ENCODE measurements at regions not wholly inside any gene's neighbourhood (a gene's known extent, or its start where the extent isn't known, plus 50 kb on each side); places are given as distances from the start of the nearest gene placed in this dataset.

DNA sequence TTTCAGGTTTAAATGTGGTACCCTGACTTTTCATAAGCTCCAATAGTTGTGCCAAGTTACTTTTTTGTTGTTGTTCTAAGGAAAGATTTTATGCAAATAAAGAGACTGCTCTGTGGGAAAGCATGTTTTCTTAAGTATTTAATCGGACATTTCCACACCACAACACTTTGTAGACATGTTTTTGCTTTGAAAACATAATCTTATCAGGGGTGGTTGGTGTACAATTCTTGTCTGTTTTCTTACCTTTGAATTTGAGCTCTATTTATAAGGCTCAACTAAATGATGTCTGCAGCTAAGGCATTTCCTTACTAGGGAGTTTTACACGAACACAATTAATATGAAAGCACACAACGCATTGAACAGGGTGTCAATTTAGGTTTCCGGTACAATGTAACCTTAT, 81.5 kb upstream of the CDIN1 start:
- Mint-ChIP-seq H3K36me3 (ENCODE audit: insufficient read depth in 1 of 3, low read depth in 3 of 3) (no peaks in the 10 kb centered on the region), H3K4me1 (peaks cover 10 to 19% of the 10 kb centered on the region in 2 experiments), H3K4me3 (no peak overlapping the region), H3K9me3 (no peaks in the 10 kb centered on the region), H3K27ac (no peak overlapping the region), H3K27me3 (ENCODE audit: low read depth) (no peaks in the 10 kb centered on the region)
- TF ChIP-seq, protein P1, sequence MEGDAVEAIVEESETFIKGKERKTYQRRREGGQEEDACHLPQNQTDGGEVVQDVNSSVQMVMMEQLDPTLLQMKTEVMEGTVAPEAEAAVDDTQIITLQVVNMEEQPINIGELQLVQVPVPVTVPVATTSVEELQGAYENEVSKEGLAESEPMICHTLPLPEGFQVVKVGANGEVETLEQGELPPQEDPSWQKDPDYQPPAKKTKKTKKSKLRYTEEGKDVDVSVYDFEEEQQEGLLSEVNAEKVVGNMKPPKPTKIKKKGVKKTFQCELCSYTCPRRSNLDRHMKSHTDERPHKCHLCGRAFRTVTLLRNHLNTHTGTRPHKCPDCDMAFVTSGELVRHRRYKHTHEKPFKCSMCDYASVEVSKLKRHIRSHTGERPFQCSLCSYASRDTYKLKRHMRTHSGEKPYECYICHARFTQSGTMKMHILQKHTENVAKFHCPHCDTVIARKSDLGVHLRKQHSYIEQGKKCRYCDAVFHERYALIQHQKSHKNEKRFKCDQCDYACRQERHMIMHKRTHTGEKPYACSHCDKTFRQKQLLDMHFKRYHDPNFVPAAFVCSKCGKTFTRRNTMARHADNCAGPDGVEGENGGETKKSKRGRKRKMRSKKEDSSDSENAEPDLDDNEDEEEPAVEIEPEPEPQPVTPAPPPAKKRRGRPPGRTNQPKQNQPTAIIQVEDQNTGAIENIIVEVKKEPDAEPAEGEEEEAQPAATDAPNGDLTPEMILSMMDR (conservative IDR thresholded peaks at IDR 0.05), result no peak
- H4K20me1 ChIP-seq (ENCODE audit: control insufficient read depth, insufficient read depth, insufficient read length), result no peaks in the 10 kb centered on the region
- H2BK5ac ChIP-seq (ENCODE audit: insufficient read length, low read length), result no peak overlapping the region
- H2BK120ac ChIP-seq (ENCODE audit: low read depth, low read length, poor library complexity, severe bottlenecking), result no peak overlapping the region
- DNase-seq, result no peak
- no peak overlapping the region for H3K14ac ChIP-seq (ENCODE audit: insufficient read depth, low read length)
- no peak overlapping the region for H3K23ac ChIP-seq (ENCODE audit: insufficient read length, low read depth, low read length)
- no peak overlapping the region for H4K8ac ChIP-seq (replicated peaks; ENCODE audit: insufficient read length, low read depth, low read length)
- H4K5ac ChIP-seq (ENCODE audit: insufficient read length, low read depth, low read length), result no peak overlapping the region
- no peak overlapping the region for H2AFZ ChIP-seq (ENCODE audit: low read length)
- H3K79me2 ChIP-seq (ENCODE audit: insufficient read depth, low read length), result no peaks in the 10 kb centered on the region
- H3K23me2 ChIP-seq (ENCODE audit: insufficient read length, low read depth, low read length, poor library complexity, severe bottlenecking), result no peaks in the 10 kb centered on the region
- H2BK15ac ChIP-seq (ENCODE audit: low read depth, low read length), result no peak overlapping the region
- no peaks in the 10 kb centered on the region for H3K9me3 ChIP-seq (ENCODE audit: control insufficient read depth, low read depth, low read length)
- H3K4me2 ChIP-seq (ENCODE audit: insufficient read depth, insufficient read length, low read length), result no peak overlapping the region
- H3K9ac ChIP-seq (ENCODE audit: extremely low read depth, insufficient read length, low read length), result no peak overlapping the region
- no peaks in the 10 kb centered on the region for H3K79me1 ChIP-seq (ENCODE audit: insufficient read depth, low read depth, low read length, poor library complexity, severe bottlenecking)
- WGBS (ENCODE audit: extremely low coverage, insufficient read length, low lambda C conversion rate), result no CpG with 5 or more reads among the region's 4 CpGs
- H2BK20ac ChIP-seq (ENCODE audit: low read depth, low read length, poor library complexity, severe bottlenecking), result no peak overlapping the region
- H3K56ac ChIP-seq (ENCODE audit: insufficient read length, low read depth, low read length), result no peak overlapping the region
- no peak overlapping the region for H2BK12ac ChIP-seq (ENCODE audit: insufficient read length, low read depth, low read length)
- H3K4ac ChIP-seq (ENCODE audit: low read depth, low read length), result no peak overlapping the region
- H3K18ac ChIP-seq (ENCODE audit: insufficient read length, low read depth, low read length), result no peak overlapping the region
- no peak overlapping the region for H3T11ph ChIP-seq (ENCODE audit: low read length)
- H3K4me1 ChIP-seq (ENCODE audit: insufficient read depth, low read length), result no peaks in the 10 kb centered on the region; the same call in 1 of the 2 replicates
- no peaks in the 10 kb centered on the region for H3K27me3 ChIP-seq (ENCODE audit: insufficient read depth, low read length)
- H4K91ac ChIP-seq (ENCODE audit: insufficient read length, low read depth, low read length), result no peak overlapping the region
- no peak overlapping the region for H2AK5ac ChIP-seq (ENCODE audit: insufficient read length, low read length)
- H3K27ac ChIP-seq (ENCODE audit: insufficient read length, low read depth, low read length), result no peak overlapping the region

Data from H9 (cell line).